ENCODE measurements at regions not wholly inside any gene's neighbourhood (a gene's known extent, or its start where the extent isn't known, plus 50 kb on each side); places are given as distances from the start of the nearest gene placed in this dataset.

- intact Hi-C loops (cut with micrococcal nuclease), result no loop called here
Measured at GRCh38 chr5:17690473-17690872, 56.2 kb downstream of the TAF11L14 start.

GRCh38 chr5:17691762-17692161, 57.5 kb downstream of the TAF11L14 start:
- intact Hi-C loops (cut with micrococcal nuclease), result no loop called here

- intact Hi-C loops (cut with micrococcal nuclease), result no loop called here
Measured at GRCh38 chr5:17694371-17694770, 60.1 kb downstream of the TAF11L14 start.

- intact Hi-C loops (cut with micrococcal nuclease), result no loop called here
Measured at GRCh38 chr5:17694914-17695313, 60.7 kb downstream of the TAF11L14 start.

GRCh38 chr5:17696627-17697026, 62.4 kb downstream of the TAF11L14 start:
- intact Hi-C loops (cut with micrococcal nuclease), result no loop called here

GRCh38 chr5:17697671-17698070, 63.4 kb downstream of the TAF11L14 start:
- intact Hi-C loops (cut with micrococcal nuclease), result no loop called here

- intact Hi-C loops (cut with micrococcal nuclease), result no loop called here
Measured at GRCh38 chr5:17709011-17709710, 74.9 kb downstream of the TAF11L14 start.

GRCh38 chr5:17713301-17713700, 79.0 kb downstream of the TAF11L14 start:
- intact Hi-C loops (cut with micrococcal nuclease), result no loop called here

GRCh38 chr5:17714186-17714585, 79.9 kb downstream of the TAF11L14 start:
- intact Hi-C loops (cut with micrococcal nuclease), result no loop called here

- intact Hi-C loops (cut with micrococcal nuclease), result no loop called here
Measured at GRCh38 chr5:17719592-17719991, 85.3 kb downstream of the TAF11L14 start.

GRCh38 chr5:17720071-17720470, 85.8 kb downstream of the TAF11L14 start:
- intact Hi-C loops (cut with micrococcal nuclease), result no loop called here

GRCh38 chr5:17723876-17724275, 89.6 kb downstream of the TAF11L14 start:
- intact Hi-C loops (cut with micrococcal nuclease), result no loop called here

- intact Hi-C loops (cut with micrococcal nuclease), result no loop called here
Measured at GRCh38 chr5:17727098-17727497, 92.8 kb downstream of the TAF11L14 start.

- intact Hi-C loops (cut with micrococcal nuclease), result no loop called here
Measured at GRCh38 chr5:17730421-17730820, 96.2 kb downstream of the TAF11L14 start.

- intact Hi-C loops (cut with micrococcal nuclease), result no loop called here
Measured at GRCh38 chr5:17732351-17732923, 98.2 kb downstream of the TAF11L14 start.

GRCh38 chr5:17734011-17734410, 99.8 kb downstream of the TAF11L14 start:
- intact Hi-C loops (cut with micrococcal nuclease), result no loop called here

- intact Hi-C loops (cut with micrococcal nuclease), result no loop called here
Measured at GRCh38 chr5:17735761-17736160, 101.5 kb downstream of the TAF11L14 start.

GRCh38 chr5:17737092-17737491, 102.8 kb downstream of the TAF11L14 start:
- intact Hi-C loops (cut with micrococcal nuclease), result no loop called here

GRCh38 chr5:17738446-17738845, 104.2 kb downstream of the TAF11L14 start:
- intact Hi-C loops (cut with micrococcal nuclease), result no loop called here

- intact Hi-C loops (cut with micrococcal nuclease), result no loop called here
Measured at GRCh38 chr5:17743580-17744435, 109.5 kb downstream of the TAF11L14 start.

- intact Hi-C loops (cut with micrococcal nuclease), result no loop called here
Measured at GRCh38 chr5:17748201-17748600, 113.9 kb downstream of the TAF11L14 start.

- intact Hi-C loops (cut with micrococcal nuclease), result no loop called here
Measured at GRCh38 chr5:17748941-17749340, 114.7 kb downstream of the TAF11L14 start.
